Kidney (tissue), 13 donors: ENCODE measurements at regions not wholly inside any gene's neighbourhood (a gene's known extent, or its start where the extent isn't known, plus 50 kb on each side); places are given as distances from the start of the nearest gene placed in this dataset.

Source experiments
- DNase-seq, 5 donors: peaks; one replicate each; pipeline ENCODE4 v3.0.0-alpha.2; 2013 to 2020
- FAIRE-seq: peaks from 2 replicates; lab custom pipeline; 2012; peaks lifted over from hg19 to GRCh38; lab: Jason Lieb, UNC
- H3K27ac ChIP-seq, 2 donors: one replicate each; pipeline ENCODE4 v1.7.0; 2013; ENCODE audit warnings: low read depth in 2 of 2, low read length in 2 of 2, inconsistent platforms in 1 of 2
- H3K27me3 ChIP-seq: one replicate; pipeline ENCODE4 v1.7.1; 2013; ENCODE audit warnings: low read length, inconsistent platforms; ENCODE audit not compliant: control insufficient read depth, insufficient read depth
- H3K36me3 ChIP-seq, 3 donors: one replicate each; pipeline versions ENCODE4 v1.7.0 to v1.7.1; 2013; ENCODE audit warnings: low read length in 3 of 3, control low read depth in 1 of 3, inconsistent platforms in 1 of 3; ENCODE audit not compliant: insufficient read depth in 3 of 3, control insufficient read depth in 2 of 3
- H3K4me1 ChIP-seq, 3 donors: one replicate each; pipeline versions ENCODE4 v1.7.0 to v1.7.1; 2013; ENCODE audit warnings: low read length in 3 of 3, inconsistent platforms in 1 of 3, low read depth in 1 of 3; ENCODE audit not compliant: control insufficient read depth in 2 of 3, insufficient read depth in 2 of 3
- H3K4me3 ChIP-seq, 3 donors: one replicate each; pipeline versions ENCODE4 v1.7.0 to v1.8.1; 2013; ENCODE audit warnings: low read length in 3 of 3, control low read depth in 1 of 3, inconsistent platforms in 1 of 3
- H3K9ac ChIP-seq, 3 donors: one replicate each; pipeline versions ENCODE4 v1.7.0 to v1.7.1; 2013; ENCODE audit warnings: low read length in 3 of 3, control low read depth in 1 of 3, inconsistent platforms in 1 of 3
- H3K9me3 ChIP-seq, 3 donors: one replicate each; pipeline versions ENCODE4 v1.7.0 to v1.7.1; 2013; ENCODE audit warnings: low read length in 3 of 3, control low read depth in 1 of 3, inconsistent platforms in 1 of 3; ENCODE audit not compliant: control insufficient read depth in 2 of 3, insufficient read depth in 1 of 3
- intact Hi-C: fragments of 100-400 bp; cut with DNase I; formaldehyde crosslinking; loops from one replicate; pipeline ENCODE4 v1.11.1; 2022
- TF ChIP-seq, protein P1 (sequence below): IDR thresholded peaks from 3 replicates; pipeline ENCODE4 v1.5.1; 2012; ENCODE audit warnings: mild to moderate bottlenecking, moderate library complexity, borderline replicate concordance; ENCODE audit not compliant: insufficient read depth; ENCODE audit errors: extremely low read depth
- donor health status: control.
- donor health status: control.
- donor health status: control.
- donor health status: control.
- donor health status: control.
- donor health status: DM: yes; HTN: yes; CAD: no.
- donor health status: Normal renal cell carcinoma (clear cell type).

DNA sequence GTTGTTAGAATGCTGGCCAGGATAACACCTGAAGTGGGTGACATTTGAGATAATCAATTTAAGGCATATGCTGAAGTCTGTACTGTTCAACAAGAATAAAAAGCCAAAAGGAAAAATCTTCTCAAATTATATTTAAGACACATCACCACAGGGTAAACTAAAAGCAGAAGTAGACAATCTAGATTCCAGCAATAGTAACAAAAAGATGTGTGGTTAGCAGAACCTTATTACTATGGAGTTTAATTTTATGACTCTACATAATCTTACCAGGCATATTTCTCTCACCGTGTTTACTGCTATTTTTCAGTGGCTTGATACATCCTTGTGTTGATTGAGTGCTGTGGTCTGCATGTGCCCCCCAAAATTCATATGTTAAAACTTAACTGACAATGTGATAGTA, 300.4 kb upstream of the ZP4 start:
- Histone ChIP-seq H3K36me3 (no peaks in the 10 kb centered on the region), H3K4me1 (no peaks in the 10 kb centered on the region), H3K9me3 (no peaks in the 10 kb centered on the region), H3K4me3 (no peak overlapping the region), H3K27me3 (no peaks in the 10 kb centered on the region), H3K9ac (no peak overlapping the region), H3K27ac (no peak overlapping the region)
- intact Hi-C loops: no loop called here
- TF ChIP-seq, protein P1, sequence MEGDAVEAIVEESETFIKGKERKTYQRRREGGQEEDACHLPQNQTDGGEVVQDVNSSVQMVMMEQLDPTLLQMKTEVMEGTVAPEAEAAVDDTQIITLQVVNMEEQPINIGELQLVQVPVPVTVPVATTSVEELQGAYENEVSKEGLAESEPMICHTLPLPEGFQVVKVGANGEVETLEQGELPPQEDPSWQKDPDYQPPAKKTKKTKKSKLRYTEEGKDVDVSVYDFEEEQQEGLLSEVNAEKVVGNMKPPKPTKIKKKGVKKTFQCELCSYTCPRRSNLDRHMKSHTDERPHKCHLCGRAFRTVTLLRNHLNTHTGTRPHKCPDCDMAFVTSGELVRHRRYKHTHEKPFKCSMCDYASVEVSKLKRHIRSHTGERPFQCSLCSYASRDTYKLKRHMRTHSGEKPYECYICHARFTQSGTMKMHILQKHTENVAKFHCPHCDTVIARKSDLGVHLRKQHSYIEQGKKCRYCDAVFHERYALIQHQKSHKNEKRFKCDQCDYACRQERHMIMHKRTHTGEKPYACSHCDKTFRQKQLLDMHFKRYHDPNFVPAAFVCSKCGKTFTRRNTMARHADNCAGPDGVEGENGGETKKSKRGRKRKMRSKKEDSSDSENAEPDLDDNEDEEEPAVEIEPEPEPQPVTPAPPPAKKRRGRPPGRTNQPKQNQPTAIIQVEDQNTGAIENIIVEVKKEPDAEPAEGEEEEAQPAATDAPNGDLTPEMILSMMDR: no peak
- DNase-seq (no peak), FAIRE-seq (no peak)

DNA sequence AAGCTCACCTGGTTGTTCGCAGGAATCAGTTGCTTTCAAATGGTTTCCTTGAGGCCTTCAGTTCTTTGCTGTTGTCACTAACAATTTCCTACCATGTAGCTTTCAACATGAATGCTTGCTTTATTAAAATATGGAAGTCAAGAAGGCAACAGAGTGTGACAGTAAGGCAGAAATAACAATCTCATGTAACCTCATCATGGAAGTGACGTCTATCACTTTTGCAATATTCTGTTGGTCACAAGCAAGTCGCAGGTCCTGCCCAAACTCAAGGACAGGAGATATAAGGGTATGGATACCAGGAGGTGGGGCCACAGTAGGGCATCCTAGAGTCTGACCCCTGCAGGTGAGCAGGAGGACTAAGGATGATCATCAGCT, 296.8 kb upstream of the ZP4 start:
- DNase-seq: no peak
- H3K27ac ChIP-seq: no peak overlapping the region
- H3K9ac ChIP-seq: no peak overlapping the region
- TF ChIP-seq, protein P1: no peak
- no peak overlapping the region for H3K4me3 ChIP-seq
- H3K27me3 ChIP-seq: no peaks in the 10 kb centered on the region
- FAIRE-seq: no peak
- no peaks in the 10 kb centered on the region for H3K4me1 ChIP-seq
- peaks cover 0 to 3% (median 0%) of the 10 kb centered on the region in 3 donors for H3K9me3 ChIP-seq
- no peaks in the 10 kb centered on the region for H3K36me3 ChIP-seq
- intact Hi-C loops: no loop called here

DNA sequence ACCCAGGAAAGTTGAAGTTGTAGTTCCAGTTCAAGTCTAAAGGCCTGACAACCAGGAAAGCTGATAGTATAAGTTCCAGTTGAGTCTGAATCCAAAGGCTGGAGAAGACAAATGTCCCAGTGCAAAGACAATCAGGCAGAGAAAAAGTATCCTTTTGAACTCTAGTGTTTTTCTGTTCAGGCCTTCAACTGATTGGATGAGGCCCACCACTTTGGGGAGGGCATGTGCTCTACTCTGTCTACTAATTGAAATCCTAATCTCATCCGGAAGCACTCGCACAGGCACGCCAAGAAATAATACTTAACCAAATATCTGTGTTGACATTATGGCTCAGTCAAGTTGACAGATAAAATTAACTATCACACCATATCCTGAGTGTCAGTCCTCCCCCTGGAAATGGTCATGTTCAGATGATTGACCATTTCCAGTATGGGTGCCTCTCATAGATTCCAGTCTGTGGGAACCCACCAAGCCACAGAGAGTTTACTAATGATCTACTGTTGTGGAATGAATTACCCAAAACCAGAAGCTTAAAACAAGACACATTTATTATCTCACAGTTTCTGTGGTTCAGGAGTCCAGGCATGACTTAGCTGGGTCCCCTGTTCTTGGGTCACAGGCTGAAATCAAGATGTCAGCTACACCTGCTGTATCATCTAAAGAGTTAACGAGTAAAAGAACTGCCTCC, 296.3 kb upstream of the ZP4 start:
- FAIRE-seq (no peak), DNase-seq (no peak)
- H3K27ac ChIP-seq: no peak overlapping the region
- TF ChIP-seq, protein P1: no peak
- H3K9ac ChIP-seq: no peak overlapping the region
- H3K4me1 ChIP-seq: no peaks in the 10 kb centered on the region
- no peak overlapping the region for H3K4me3 ChIP-seq
- H3K27me3 ChIP-seq: no peaks in the 10 kb centered on the region
- no peaks in the 10 kb centered on the region for H3K36me3 ChIP-seq
- intact Hi-C loops: no loop called here
- peaks cover 0 to 5% (median 0%) of the 10 kb centered on the region in 3 donors for H3K9me3 ChIP-seq
